ENCODE measurements at regions not wholly inside any gene's neighbourhood (a gene's known extent, or its start where the extent isn't known, plus 50 kb on each side); places are given as distances from the start of the nearest gene placed in this dataset.

DNA sequence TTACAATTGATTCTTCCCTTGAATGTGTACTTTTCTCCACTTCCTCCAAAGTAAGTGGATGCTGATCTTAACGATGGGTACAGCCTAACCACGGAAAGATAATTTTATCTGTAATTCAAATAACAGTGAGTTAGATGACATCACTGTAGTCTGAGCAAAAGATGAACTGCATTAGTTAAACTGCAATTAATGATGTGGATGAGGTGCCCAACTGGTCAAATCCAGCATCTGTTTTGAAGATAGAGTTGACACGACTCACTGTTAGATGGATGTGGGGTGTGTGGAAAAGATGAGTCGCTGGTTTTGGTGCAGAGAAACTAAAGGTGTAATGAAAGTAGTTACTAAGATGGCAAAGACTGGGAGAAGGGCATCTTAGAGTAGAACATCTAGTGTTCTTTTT is 270.5 kb upstream of the MEIS1 start:
- TF ChIP-seq CEBPB (IDR thresholded peaks at IDR 0.05) (no peak), FOXM1 (IDR thresholded peaks at IDR 0.05; ENCODE audit: borderline replicate concordance, low read depth) (no peak), ZBTB7A (IDR thresholded peaks at IDR 0.05; ENCODE audit: low read depth) (no peak), TAF1 (IDR thresholded peaks at IDR 0.05; ENCODE audit: low read depth) (no peak), NFIC (IDR thresholded peaks at IDR 0.05) (no peak), RAD21 (IDR thresholded peaks at IDR 0.05; ENCODE audit: low read depth) (no peak), EGR1 (IDR thresholded peaks at IDR 0.05) (no peak), TCF12 (IDR thresholded peaks at IDR 0.05; ENCODE audit: low read depth) (no peak), YY1 (IDR thresholded peaks at IDR 0.05; ENCODE audit: low read depth) (no peak), CREB1 (IDR thresholded peaks at IDR 0.05; ENCODE audit: low read depth) (no peak)
- TF ChIP-seq, protein P1, sequence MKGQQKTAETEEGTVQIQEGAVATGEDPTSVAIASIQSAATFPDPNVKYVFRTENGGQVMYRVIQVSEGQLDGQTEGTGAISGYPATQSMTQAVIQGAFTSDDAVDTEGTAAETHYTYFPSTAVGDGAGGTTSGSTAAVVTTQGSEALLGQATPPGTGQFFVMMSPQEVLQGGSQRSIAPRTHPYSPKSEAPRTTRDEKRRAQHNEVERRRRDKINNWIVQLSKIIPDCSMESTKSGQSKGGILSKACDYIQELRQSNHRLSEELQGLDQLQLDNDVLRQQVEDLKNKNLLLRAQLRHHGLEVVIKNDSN (IDR thresholded peaks at IDR 0.05), result no peak
- TF ChIP-seq, protein P2, sequence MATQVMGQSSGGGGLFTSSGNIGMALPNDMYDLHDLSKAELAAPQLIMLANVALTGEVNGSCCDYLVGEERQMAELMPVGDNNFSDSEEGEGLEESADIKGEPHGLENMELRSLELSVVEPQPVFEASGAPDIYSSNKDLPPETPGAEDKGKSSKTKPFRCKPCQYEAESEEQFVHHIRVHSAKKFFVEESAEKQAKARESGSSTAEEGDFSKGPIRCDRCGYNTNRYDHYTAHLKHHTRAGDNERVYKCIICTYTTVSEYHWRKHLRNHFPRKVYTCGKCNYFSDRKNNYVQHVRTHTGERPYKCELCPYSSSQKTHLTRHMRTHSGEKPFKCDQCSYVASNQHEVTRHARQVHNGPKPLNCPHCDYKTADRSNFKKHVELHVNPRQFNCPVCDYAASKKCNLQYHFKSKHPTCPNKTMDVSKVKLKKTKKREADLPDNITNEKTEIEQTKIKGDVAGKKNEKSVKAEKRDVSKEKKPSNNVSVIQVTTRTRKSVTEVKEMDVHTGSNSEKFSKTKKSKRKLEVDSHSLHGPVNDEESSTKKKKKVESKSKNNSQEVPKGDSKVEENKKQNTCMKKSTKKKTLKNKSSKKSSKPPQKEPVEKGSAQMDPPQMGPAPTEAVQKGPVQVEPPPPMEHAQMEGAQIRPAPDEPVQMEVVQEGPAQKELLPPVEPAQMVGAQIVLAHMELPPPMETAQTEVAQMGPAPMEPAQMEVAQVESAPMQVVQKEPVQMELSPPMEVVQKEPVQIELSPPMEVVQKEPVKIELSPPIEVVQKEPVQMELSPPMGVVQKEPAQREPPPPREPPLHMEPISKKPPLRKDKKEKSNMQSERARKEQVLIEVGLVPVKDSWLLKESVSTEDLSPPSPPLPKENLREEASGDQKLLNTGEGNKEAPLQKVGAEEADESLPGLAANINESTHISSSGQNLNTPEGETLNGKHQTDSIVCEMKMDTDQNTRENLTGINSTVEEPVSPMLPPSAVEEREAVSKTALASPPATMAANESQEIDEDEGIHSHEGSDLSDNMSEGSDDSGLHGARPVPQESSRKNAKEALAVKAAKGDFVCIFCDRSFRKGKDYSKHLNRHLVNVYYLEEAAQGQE (IDR thresholded peaks at IDR 0.05; ENCODE audit: low read depth), result no peak
- TF ChIP-seq, protein P3, sequence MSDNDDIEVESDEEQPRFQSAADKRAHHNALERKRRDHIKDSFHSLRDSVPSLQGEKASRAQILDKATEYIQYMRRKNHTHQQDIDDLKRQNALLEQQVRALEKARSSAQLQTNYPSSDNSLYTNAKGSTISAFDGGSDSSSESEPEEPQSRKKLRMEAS (IDR thresholded peaks at IDR 0.05), result no peak

DNA sequence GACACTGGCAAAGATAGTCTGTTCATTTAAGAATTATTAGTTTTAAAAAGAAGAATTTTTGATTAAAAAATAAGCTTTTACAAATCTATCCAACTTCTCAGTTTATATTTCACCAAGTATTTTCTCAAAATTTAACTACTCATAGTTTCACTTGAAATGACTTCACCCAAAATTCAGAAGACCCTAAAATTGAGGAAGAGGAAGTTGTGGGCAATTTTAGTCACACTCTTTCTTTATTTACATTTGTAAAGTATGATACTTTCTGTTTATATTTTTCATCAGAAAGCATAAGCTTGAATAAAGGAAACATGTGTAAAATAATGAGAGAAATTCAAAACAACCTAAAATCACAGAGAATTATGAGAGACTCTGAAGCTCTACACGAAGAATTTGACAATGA is 278.8 kb upstream of the MEIS1 start:
- TF ChIP-seq, protein P3 (IDR thresholded peaks at IDR 0.05), result no peak
- TF ChIP-seq CREB1 (IDR thresholded peaks at IDR 0.05; ENCODE audit: low read depth) (no peak), YY1 (IDR thresholded peaks at IDR 0.05; ENCODE audit: low read depth) (no peak), CEBPB (IDR thresholded peaks at IDR 0.05) (no peak), EGR1 (IDR thresholded peaks at IDR 0.05) (no peak), RAD21 (IDR thresholded peaks at IDR 0.05; ENCODE audit: low read depth) (no peak), ZBTB7A (IDR thresholded peaks at IDR 0.05; ENCODE audit: low read depth) (no peak), NFIC (IDR thresholded peaks at IDR 0.05) (no peak), FOXM1 (IDR thresholded peaks at IDR 0.05; ENCODE audit: borderline replicate concordance, low read depth) (no peak)
- TF ChIP-seq, protein P1 (IDR thresholded peaks at IDR 0.05), result no peak
- TF ChIP-seq, protein P2 (IDR thresholded peaks at IDR 0.05; ENCODE audit: low read depth), result no peak

DNA sequence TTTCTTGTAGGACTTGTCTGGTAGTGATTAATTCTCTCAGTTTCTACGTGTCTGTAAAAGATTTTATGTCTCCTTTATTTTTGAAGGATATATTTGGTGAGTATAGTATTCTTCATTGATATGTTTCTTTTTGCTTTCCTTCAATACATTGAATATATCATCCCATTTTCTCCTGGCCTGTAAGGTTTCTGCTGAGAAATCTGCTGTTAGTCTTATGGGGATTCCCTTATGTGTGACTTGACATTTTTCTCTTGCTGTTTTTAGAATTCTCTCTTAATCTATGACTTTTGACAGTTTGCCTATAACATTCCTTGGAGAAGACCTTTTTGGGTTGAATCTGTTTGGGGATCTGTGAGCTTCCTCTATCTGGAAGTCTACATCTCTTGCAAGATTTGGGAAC is 281.0 kb upstream of the MEIS1 start:
- TF ChIP-seq RAD21 (IDR thresholded peaks at IDR 0.05; ENCODE audit: low read depth) (no peak), ZBTB7A (IDR thresholded peaks at IDR 0.05; ENCODE audit: low read depth) (no peak), NFIC (IDR thresholded peaks at IDR 0.05) (no peak), TAF1 (IDR thresholded peaks at IDR 0.05; ENCODE audit: low read depth) (no peak), CREB1 (IDR thresholded peaks at IDR 0.05; ENCODE audit: low read depth) (no peak)
- TF ChIP-seq, protein P2 (IDR thresholded peaks at IDR 0.05; ENCODE audit: low read depth), result no peak
- TF ChIP-seq, protein P3 (IDR thresholded peaks at IDR 0.05), result no peak

DNA sequence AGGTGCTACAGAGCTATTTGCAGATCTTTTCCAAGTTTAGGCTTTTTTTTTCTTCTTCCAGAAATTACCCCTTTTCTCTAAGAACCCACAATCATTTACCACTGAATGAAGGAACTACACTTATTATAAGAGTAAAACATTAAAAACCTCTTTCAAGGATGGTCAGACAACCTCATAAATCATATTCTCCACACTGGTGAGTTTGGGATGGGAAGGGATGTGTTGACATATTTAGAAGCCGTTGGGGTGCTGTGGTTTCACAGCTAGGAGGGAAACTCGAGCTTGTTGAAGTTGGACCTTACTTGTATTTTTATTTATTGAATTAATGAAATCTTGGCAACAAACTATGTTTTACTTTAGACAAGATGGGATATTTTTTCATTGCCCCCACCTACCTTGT is 289.4 kb upstream of the MEIS1 start:
- TF ChIP-seq CREB1 (IDR thresholded peaks at IDR 0.05; ENCODE audit: low read depth) (no peak), RAD21 (IDR thresholded peaks at IDR 0.05; ENCODE audit: low read depth) (no peak), CEBPB (IDR thresholded peaks at IDR 0.05) (no peak), TAF1 (IDR thresholded peaks at IDR 0.05; ENCODE audit: low read depth) (no peak), TEAD4 (IDR thresholded peaks at IDR 0.05) (no peak), EGR1 (IDR thresholded peaks at IDR 0.05) (no peak), ZBTB7A (IDR thresholded peaks at IDR 0.05; ENCODE audit: low read depth) (no peak)

DNA sequence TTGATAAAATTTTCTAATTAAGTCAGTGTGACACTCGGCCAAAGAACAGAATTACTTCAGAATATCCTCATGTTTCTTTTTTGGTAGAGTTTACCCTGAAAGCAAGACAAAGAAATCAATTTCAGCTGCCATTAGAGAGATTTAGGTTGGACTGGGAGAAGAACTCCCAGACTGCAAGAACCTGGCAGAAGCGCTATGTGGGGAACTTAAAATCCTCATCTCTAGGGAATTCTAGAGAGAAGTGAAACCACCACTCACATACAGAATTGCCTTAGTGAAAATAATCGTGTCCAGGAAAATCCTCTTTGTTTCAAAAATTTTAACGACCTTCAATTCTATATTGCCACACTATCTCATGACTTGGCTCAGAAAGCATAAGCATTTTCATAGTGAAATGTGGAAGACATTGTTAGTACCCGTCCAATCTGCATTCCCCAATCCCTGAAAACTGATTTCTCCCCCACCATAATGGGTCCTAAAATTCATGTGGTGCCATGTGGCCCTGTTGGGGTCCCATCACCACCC is 297.3 kb upstream of the MEIS1 start:
- TF ChIP-seq CREB1 (IDR thresholded peaks at IDR 0.05; ENCODE audit: low read depth) (no peak), CEBPB (IDR thresholded peaks at IDR 0.05) (no peak)
